ENCODE measurements at regions not wholly inside any gene's neighbourhood (a gene's known extent, or its start where the extent isn't known, plus 50 kb on each side); places are given as distances from the start of the nearest gene placed in this dataset.

GRCh38 chr9:129524582-129525270 lies 96.2 kb downstream of the C9orf50 start (continued):
- TF ChIP-seq USF2 (IDR thresholded peaks at IDR 0.05; ENCODE audit: low read length): no peak
- no peak for TF ChIP-seq GABPA (IDR thresholded peaks at IDR 0.05; ENCODE audit: borderline replicate concordance, insufficient read depth, low read length)
- TF ChIP-seq POLR2AphosphoS5 (IDR thresholded peaks at IDR 0.05; ENCODE audit: low read depth, low read length): no peak
- TF ChIP-seq PHF8 (conservative IDR thresholded peaks at IDR 0.05; ENCODE audit: low read depth, low read length): no peak
- no peak for TF ChIP-seq RAD21 (IDR thresholded peaks at IDR 0.05 in 1 of 2, conservative IDR thresholded peaks at IDR 0.05 in 1 of 2; ENCODE audit: low read depth in 2 of 2, low read length in 2 of 2)
- no peak for TF ChIP-seq HDAC2 (IDR thresholded peaks at IDR 0.05; ENCODE audit: borderline replicate concordance in 1 of 2, low read depth in 2 of 2, low read length in 2 of 2)
- TF ChIP-seq MAFK (IDR thresholded peaks at IDR 0.05; ENCODE audit: low read depth, low read length): no peak
- TF ChIP-seq SIN3A (conservative IDR thresholded peaks at IDR 0.05 in 1 of 2, IDR thresholded peaks at IDR 0.05 in 1 of 2; ENCODE audit: low read depth in 1 of 2, low read length in 2 of 2): no peak
